ENCODE measurements at regions not wholly inside any gene's neighbourhood (a gene's known extent, or its start where the extent isn't known, plus 50 kb on each side); places are given as distances from the start of the nearest gene placed in this dataset.
"Not testable (repeated sequence)": the region's sequence is repeated elsewhere in the genome, so short reads cannot be mapped to it uniquely, and the experiment has no call there.

- Mint-ChIP-seq H3K27me3 (ENCODE audit: low read depth) (peaks cover 7% of the 10 kb centered on the region), H3K9me3 (peaks cover 5 to 10% of the 10 kb centered on the region in 2 experiments; a peak in 3 of 5 replicates), H3K27ac (no peak overlapping the region), H3K4me3 (no peak overlapping the region), H3K4me1 (peaks cover 3 to 5% of the 10 kb centered on the region in 2 experiments; a peak in 3 of 4 replicates), H3K36me3 (ENCODE audit: insufficient read depth in 1 of 3, low read depth in 3 of 3) (peaks cover 0 to 4% (median 4%) of the 10 kb centered on the region in 3 experiments; a peak in 3 of 7 replicates)
- H3K27me3 ChIP-seq (ENCODE audit: insufficient read depth, low read length): no peaks in the 10 kb centered on the region
- H3K18ac ChIP-seq (ENCODE audit: insufficient read length, low read depth, low read length): no peak overlapping the region
- no peaks in the 10 kb centered on the region for H3K4me1 ChIP-seq (ENCODE audit: insufficient read depth, low read length)
- no peak for DNase-seq
- H3K27ac ChIP-seq (ENCODE audit: insufficient read length, low read depth, low read length): no peak overlapping the region
- no peak overlapping the region for H3K4me2 ChIP-seq (ENCODE audit: insufficient read depth, insufficient read length, low read length)
- no peak overlapping the region for H4K91ac ChIP-seq (ENCODE audit: insufficient read length, low read depth, low read length)
- WGBS (ENCODE audit: extremely low coverage, insufficient read length, low lambda C conversion rate): no CpG with 5 or more reads among the region's 4 CpGs
- H2AFZ ChIP-seq (ENCODE audit: low read length): no peak overlapping the region
- H4K20me1 ChIP-seq (ENCODE audit: control insufficient read depth, insufficient read depth, insufficient read length): no peaks in the 10 kb centered on the region
- TF ChIP-seq CTCF (conservative IDR thresholded peaks at IDR 0.05): no peak
- no peak overlapping the region for H2AK5ac ChIP-seq (ENCODE audit: insufficient read length, low read length)
- no peaks in the 10 kb centered on the region for H3K79me1 ChIP-seq (ENCODE audit: insufficient read depth, low read depth, low read length, poor library complexity, severe bottlenecking)
- H3K56ac ChIP-seq (ENCODE audit: insufficient read length, low read depth, low read length): no peak overlapping the region
- H2BK120ac ChIP-seq (ENCODE audit: low read depth, low read length, poor library complexity, severe bottlenecking): no peak overlapping the region
- H3K14ac ChIP-seq (ENCODE audit: insufficient read depth, low read length): no peak overlapping the region
- H3K23ac ChIP-seq (ENCODE audit: insufficient read length, low read depth, low read length): no peak overlapping the region
- H2BK5ac ChIP-seq (ENCODE audit: insufficient read length, low read length): no peak overlapping the region
- no peak overlapping the region for H2BK15ac ChIP-seq (ENCODE audit: low read depth, low read length)
- H3K9ac ChIP-seq (ENCODE audit: extremely low read depth, insufficient read length, low read length): no peak overlapping the region
- H3K4ac ChIP-seq (ENCODE audit: low read depth, low read length): no peak overlapping the region
- H3K23me2 ChIP-seq (ENCODE audit: insufficient read length, low read depth, low read length, poor library complexity, severe bottlenecking): no peaks in the 10 kb centered on the region
- H4K8ac ChIP-seq (replicated peaks; ENCODE audit: insufficient read length, low read depth, low read length): no peak overlapping the region
- no peaks in the 10 kb centered on the region for H3K9me3 ChIP-seq (ENCODE audit: control insufficient read depth, low read depth, low read length)
- no peak overlapping the region for H2BK20ac ChIP-seq (ENCODE audit: low read depth, low read length, poor library complexity, severe bottlenecking)
- H3K79me2 ChIP-seq (ENCODE audit: insufficient read depth, low read length): no peaks in the 10 kb centered on the region
- H4K5ac ChIP-seq (ENCODE audit: insufficient read length, low read depth, low read length): no peak overlapping the region
- H2BK12ac ChIP-seq (ENCODE audit: insufficient read length, low read depth, low read length): no peak overlapping the region
- H3T11ph ChIP-seq (ENCODE audit: low read length): no peak overlapping the region
Measured at GRCh38 chr13:76245211-76245610, 609.1 kb downstream of the LMO7 start.

GRCh38 chr13:76243120-76243519 lies 607.0 kb downstream of the LMO7 start:
- not testable (repeated sequence) for H2BK12ac ChIP-seq (ENCODE audit: insufficient read length, low read depth, low read length); H2AFZ ChIP-seq (ENCODE audit: low read length); H2BK20ac ChIP-seq (ENCODE audit: low read depth, low read length, poor library complexity, severe bottlenecking); H3K27ac Mint-ChIP-seq; H4K91ac ChIP-seq (ENCODE audit: insufficient read length, low read depth, low read length); H3K56ac ChIP-seq (ENCODE audit: insufficient read length, low read depth, low read length); H4K5ac ChIP-seq (ENCODE audit: insufficient read length, low read depth, low read length); H4K20me1 ChIP-seq (ENCODE audit: control insufficient read depth, insufficient read depth, insufficient read length); H2BK5ac ChIP-seq (ENCODE audit: insufficient read length, low read length); H3K18ac ChIP-seq (ENCODE audit: insufficient read length, low read depth, low read length); H3K23me2 ChIP-seq (ENCODE audit: insufficient read length, low read depth, low read length, poor library complexity, severe bottlenecking); H3K27me3 ChIP-seq (ENCODE audit: insufficient read depth, low read length); H3T11ph ChIP-seq (ENCODE audit: low read length); H2BK15ac ChIP-seq (ENCODE audit: low read depth, low read length); H3K27ac ChIP-seq (ENCODE audit: insufficient read length, low read depth, low read length); H3K14ac ChIP-seq (ENCODE audit: insufficient read depth, low read length); H3K27me3 Mint-ChIP-seq (ENCODE audit: low read depth); H4K8ac ChIP-seq (replicated peaks; ENCODE audit: insufficient read length, low read depth, low read length); H3K4ac ChIP-seq (ENCODE audit: low read depth, low read length); H3K4me1 ChIP-seq (ENCODE audit: insufficient read depth, low read length); H3K9ac ChIP-seq (ENCODE audit: extremely low read depth, insufficient read length, low read length); H3K4me2 ChIP-seq (ENCODE audit: insufficient read depth, insufficient read length, low read length); H3K9me3 ChIP-seq (ENCODE audit: control insufficient read depth, low read depth, low read length); H3K23ac ChIP-seq (ENCODE audit: insufficient read length, low read depth, low read length); H2AK5ac ChIP-seq (ENCODE audit: insufficient read length, low read length); H3K79me1 ChIP-seq (ENCODE audit: insufficient read depth, low read depth, low read length, poor library complexity, severe bottlenecking); H2BK120ac ChIP-seq (ENCODE audit: low read depth, low read length, poor library complexity, severe bottlenecking); H3K9me3 Mint-ChIP-seq; H3K79me2 ChIP-seq (ENCODE audit: insufficient read depth, low read length); H3K36me3 Mint-ChIP-seq (ENCODE audit: insufficient read depth in 1 of 3, low read depth in 3 of 3); H3K4me1 Mint-ChIP-seq
- peak overlapping the region in 1 of 2 experiments; percentile 41; a peak in 2 of 5 replicates for H3K4me3 Mint-ChIP-seq
- WGBS (ENCODE audit: extremely low coverage, insufficient read length, low lambda C conversion rate): no CpG with 5 or more reads among the region's 8 CpGs
- DNase-seq: peak; percentile 37
